ENCODE measurements at regions not wholly inside any gene's neighbourhood (a gene's known extent, or its start where the extent isn't known, plus 50 kb on each side); places are given as distances from the start of the nearest gene placed in this dataset.
"Not testable (repeated sequence)": the region's sequence is repeated elsewhere in the genome, so short reads cannot be mapped to it uniquely, and the experiment has no call there.

- Mint-ChIP-seq H3K4me1 (ENCODE audit: low read depth in 2 of 2) (no peaks in the 10 kb centered on the region), H3K4me3 (no peak overlapping the region), H3K27ac (no peak overlapping the region), H3K36me3 (ENCODE audit: insufficient read depth) (no peaks in the 10 kb centered on the region), H3K27me3 (peaks cover 8 to 16% of the 10 kb centered on the region in 2 donors), H3K9me3 (peaks cover 0 to 3% of the 10 kb centered on the region in 2 donors)
- DNase-seq (no peak), ATAC-seq (replicated peaks) (no peak)
Measured at GRCh38 chr12:25653487-25654175, 100.5 kb upstream of the LMNTD1 start.

- Mint-ChIP-seq H3K27me3 (peaks cover 8 to 16% of the 10 kb centered on the region in 2 donors), H3K4me3 (no peak overlapping the region), H3K27ac (no peak overlapping the region), H3K9me3 (peaks cover 0 to 3% of the 10 kb centered on the region in 2 donors), H3K36me3 (ENCODE audit: insufficient read depth) (no peaks in the 10 kb centered on the region), H3K4me1 (ENCODE audit: low read depth in 2 of 2) (no peaks in the 10 kb centered on the region)
- ATAC-seq (replicated peaks), result no peak
- DNase-seq, result no peak
Measured at GRCh38 chr12:25655702-25656101, 102.6 kb upstream of the LMNTD1 start.

GRCh38 chr12:25659621-25660020 lies 106.5 kb upstream of the LMNTD1 start:
- ATAC-seq (replicated peaks), result no peak
- Mint-ChIP-seq H3K4me1 (ENCODE audit: low read depth in 2 of 2) (no peaks in the 10 kb centered on the region), H3K27me3 (no peaks in the 10 kb centered on the region), H3K9me3 (peaks cover 3 to 7% of the 10 kb centered on the region in 2 donors), H3K36me3 (ENCODE audit: insufficient read depth) (no peaks in the 10 kb centered on the region), H3K4me3 (no peak overlapping the region), H3K27ac (no peak overlapping the region)
- DNase-seq, result no peak

- no peak for DNase-seq
Measured at GRCh38 chr12:25670076-25671055, 117.3 kb upstream of the LMNTD1 start.

GRCh38 chr12:25675808-25676207 lies 122.7 kb upstream of the LMNTD1 start:
- H3K27me3 Mint-ChIP-seq, result no peaks in the 10 kb centered on the region
- no peaks in the 10 kb centered on the region for H3K4me1 Mint-ChIP-seq (ENCODE audit: low read depth in 2 of 2)
- DNase-seq (no peak), ATAC-seq (replicated peaks) (no peak)
- H3K9me3 Mint-ChIP-seq, result no peaks in the 10 kb centered on the region
- H3K4me3 Mint-ChIP-seq, result no peak overlapping the region
- no peak overlapping the region for H3K27ac Mint-ChIP-seq
- H3K36me3 Mint-ChIP-seq (ENCODE audit: insufficient read depth), result no peaks in the 10 kb centered on the region

More at GRCh38 chr12:25670076-25671055, 117.3 kb upstream of the LMNTD1 start:
- no peak for ATAC-seq (replicated peaks)
- Mint-ChIP-seq H3K36me3 (ENCODE audit: insufficient read depth) (no peaks in the 10 kb centered on the region), H3K4me1 (ENCODE audit: low read depth in 2 of 2) (no peaks in the 10 kb centered on the region), H3K27ac (no peak overlapping the region), H3K9me3 (peaks cover 0 to 2% of the 10 kb centered on the region in 2 donors), H3K27me3 (no peaks in the 10 kb centered on the region), H3K4me3 (no peak overlapping the region)

- Mint-ChIP-seq H3K36me3 (ENCODE audit: insufficient read depth) (no peaks in the 10 kb centered on the region), H3K27ac (no peak overlapping the region), H3K4me1 (ENCODE audit: low read depth in 2 of 2) (no peaks in the 10 kb centered on the region), H3K9me3 (no peaks in the 10 kb centered on the region), H3K4me3 (no peak overlapping the region), H3K27me3 (no peaks in the 10 kb centered on the region)
- no peak for DNase-seq
- ATAC-seq (replicated peaks), result no peak
Measured at GRCh38 chr12:25677232-25677937, 124.3 kb upstream of the LMNTD1 start.

- peaks cover 0 to 5% of the 10 kb centered on the region in 2 donors for H3K9me3 Mint-ChIP-seq
- H3K27me3 Mint-ChIP-seq, result no peaks in the 10 kb centered on the region
- DNase-seq (no peak), ATAC-seq (replicated peaks) (no peak)
- no peak overlapping the region for H3K27ac Mint-ChIP-seq
- H3K36me3 Mint-ChIP-seq (ENCODE audit: insufficient read depth), result no peaks in the 10 kb centered on the region
- H3K4me3 Mint-ChIP-seq, result no peak overlapping the region
- H3K4me1 Mint-ChIP-seq (ENCODE audit: low read depth in 2 of 2), result no peaks in the 10 kb centered on the region
Measured at GRCh38 chr12:25681580-25681979, 128.5 kb upstream of the LMNTD1 start.

GRCh38 chr12:25682421-25682820 lies 129.3 kb upstream of the LMNTD1 start:
- ATAC-seq (replicated peaks) (no peak), DNase-seq (no peak)
- Mint-ChIP-seq H3K4me1 (ENCODE audit: low read depth in 2 of 2) (no peaks in the 10 kb centered on the region), H3K4me3 (no peak overlapping the region), H3K27me3 (no peaks in the 10 kb centered on the region), H3K36me3 (ENCODE audit: insufficient read depth) (no peaks in the 10 kb centered on the region), H3K9me3 (peaks cover 4 to 7% of the 10 kb centered on the region in 2 donors), H3K27ac (no peak overlapping the region)

GRCh38 chr12:25684070-25684469 lies 131.0 kb upstream of the LMNTD1 start:
- H3K36me3 Mint-ChIP-seq (ENCODE audit: insufficient read depth), result no peaks in the 10 kb centered on the region
- H3K4me1 Mint-ChIP-seq (ENCODE audit: low read depth in 2 of 2), result no peaks in the 10 kb centered on the region
- no peaks in the 10 kb centered on the region for H3K27me3 Mint-ChIP-seq
- no peak for DNase-seq
- H3K4me3 Mint-ChIP-seq, result no peak overlapping the region
- no peak overlapping the region for H3K27ac Mint-ChIP-seq
- peaks cover 11 to 12% of the 10 kb centered on the region in 2 donors for H3K9me3 Mint-ChIP-seq
- ATAC-seq (replicated peaks), result no peak

GRCh38 chr12:25686351-25686750 lies 133.3 kb upstream of the LMNTD1 start:
- Mint-ChIP-seq H3K27me3 (no peaks in the 10 kb centered on the region), H3K36me3 (ENCODE audit: insufficient read depth) (no peaks in the 10 kb centered on the region)
- no peak for DNase-seq

GRCh38 chr12:25687226-25687625 lies 134.1 kb upstream of the LMNTD1 start:
- Mint-ChIP-seq H3K4me3 (no peak overlapping the region), H3K36me3 (ENCODE audit: insufficient read depth) (no peaks in the 10 kb centered on the region), H3K4me1 (ENCODE audit: low read depth in 2 of 2) (no peaks in the 10 kb centered on the region), H3K27ac (no peak overlapping the region), H3K27me3 (no peaks in the 10 kb centered on the region), H3K9me3 (peaks cover 11 to 12% of the 10 kb centered on the region in 2 donors)
- no peak for ATAC-seq (replicated peaks)
- no peak for DNase-seq

More at GRCh38 chr12:25686351-25686750, 133.3 kb upstream of the LMNTD1 start:
- H3K27ac Mint-ChIP-seq, result no peak overlapping the region
- ATAC-seq (replicated peaks), result no peak
- no peak overlapping the region for H3K4me3 Mint-ChIP-seq
- peaks cover 11 to 12% of the 10 kb centered on the region in 2 donors for H3K9me3 Mint-ChIP-seq
- H3K4me1 Mint-ChIP-seq (ENCODE audit: low read depth in 2 of 2), result no peaks in the 10 kb centered on the region

GRCh38 chr12:25688851-25689250 lies 135.8 kb upstream of the LMNTD1 start:
- not testable (repeated sequence) for H3K27ac Mint-ChIP-seq; DNase-seq; H3K4me3 Mint-ChIP-seq; H3K4me1 Mint-ChIP-seq (ENCODE audit: low read depth in 2 of 2); H3K27me3 Mint-ChIP-seq; ATAC-seq (replicated peaks); H3K36me3 Mint-ChIP-seq (ENCODE audit: insufficient read depth)
- H3K9me3 Mint-ChIP-seq, result peaks cover 8 to 12% of the 10 kb centered on the region in 2 donors

GRCh38 chr12:25689996-25690501 lies 137.0 kb upstream of the LMNTD1 start:
- no peaks in the 10 kb centered on the region for H3K36me3 Mint-ChIP-seq (ENCODE audit: insufficient read depth)
- H3K4me3 Mint-ChIP-seq, result no peak overlapping the region
- H3K4me1 Mint-ChIP-seq (ENCODE audit: low read depth in 2 of 2), result no peaks in the 10 kb centered on the region
- DNase-seq (no peak), ATAC-seq (replicated peaks) (no peak)
- no peak overlapping the region for H3K27ac Mint-ChIP-seq
- H3K27me3 Mint-ChIP-seq, result no peaks in the 10 kb centered on the region
- H3K9me3 Mint-ChIP-seq, result peaks cover 8 to 12% of the 10 kb centered on the region in 2 donors
